Right lobe of liver (tissue), 4 donors: ENCODE measurements at regions not wholly inside any gene's neighbourhood (a gene's known extent, or its start where the extent isn't known, plus 50 kb on each side); places are given as distances from the start of the nearest gene placed in this dataset.

Experiments used
- POLR2A ChIP-seq: fragments of 450-650 bp; IDR thresholded peaks from one replicate; pipeline ENCODE4 v1.6.1; 2017; ENCODE audit warnings: antibody characterized with exemption, mild to moderate bottlenecking
- TF ChIP-seq, protein P1 (sequence below), 4 donors: fragments of 200-600 bp in 3 of 4; fragments of 450-650 bp in 1 of 4; IDR thresholded peaks; one replicate each; pipeline versions ENCODE4 v1.5.1 to v1.8.0; 2016 to 2022; ENCODE audit warnings: antibody characterized with exemption in 4 of 4, mild to moderate bottlenecking in 2 of 4
- donor health status: DM: no; HTN: no; CAD: no.
- donor health status: DM: no; HTN: no; CAD: no.
- donor health status: DM: no; HTN: yes; CAD: no.

DNA sequence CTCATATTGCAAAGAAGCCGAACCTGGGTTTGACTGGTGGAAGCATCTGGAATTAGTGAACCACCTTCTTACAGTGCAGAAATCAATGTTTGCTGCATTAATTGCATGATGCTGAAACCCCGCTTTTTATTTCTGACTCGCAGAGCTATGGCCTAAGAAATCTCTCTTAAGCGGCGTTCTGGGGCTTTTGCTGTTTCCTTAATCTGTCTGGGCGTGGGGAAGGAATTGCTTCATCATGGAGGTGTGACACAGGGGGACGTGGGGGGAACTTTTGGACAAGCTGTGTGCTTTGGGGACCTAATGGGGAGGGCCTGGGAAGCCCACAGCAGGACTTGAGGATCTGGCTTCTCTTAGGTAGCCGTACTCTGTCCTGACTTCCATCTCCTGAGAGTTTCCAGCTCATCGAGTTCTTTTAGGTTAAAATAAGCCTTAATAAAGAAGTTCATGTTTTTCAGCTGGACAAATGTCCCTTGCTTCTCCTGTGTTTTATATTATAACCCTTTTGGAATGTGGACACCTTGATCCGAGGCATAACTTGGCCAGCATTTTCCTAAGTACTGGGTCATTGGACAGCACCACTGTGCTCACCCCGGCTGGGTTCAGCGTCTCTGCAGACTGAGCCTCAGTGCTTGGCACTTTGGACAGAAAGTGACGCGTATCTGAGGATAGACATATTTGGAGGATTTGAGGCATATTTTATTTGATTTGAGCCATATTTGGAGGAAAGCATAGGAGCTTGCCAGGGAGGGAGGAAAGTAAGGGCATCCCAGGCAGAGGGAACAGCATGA lies 192.1 kb upstream of the MYL2 start:
- TF ChIP-seq, protein P1, sequence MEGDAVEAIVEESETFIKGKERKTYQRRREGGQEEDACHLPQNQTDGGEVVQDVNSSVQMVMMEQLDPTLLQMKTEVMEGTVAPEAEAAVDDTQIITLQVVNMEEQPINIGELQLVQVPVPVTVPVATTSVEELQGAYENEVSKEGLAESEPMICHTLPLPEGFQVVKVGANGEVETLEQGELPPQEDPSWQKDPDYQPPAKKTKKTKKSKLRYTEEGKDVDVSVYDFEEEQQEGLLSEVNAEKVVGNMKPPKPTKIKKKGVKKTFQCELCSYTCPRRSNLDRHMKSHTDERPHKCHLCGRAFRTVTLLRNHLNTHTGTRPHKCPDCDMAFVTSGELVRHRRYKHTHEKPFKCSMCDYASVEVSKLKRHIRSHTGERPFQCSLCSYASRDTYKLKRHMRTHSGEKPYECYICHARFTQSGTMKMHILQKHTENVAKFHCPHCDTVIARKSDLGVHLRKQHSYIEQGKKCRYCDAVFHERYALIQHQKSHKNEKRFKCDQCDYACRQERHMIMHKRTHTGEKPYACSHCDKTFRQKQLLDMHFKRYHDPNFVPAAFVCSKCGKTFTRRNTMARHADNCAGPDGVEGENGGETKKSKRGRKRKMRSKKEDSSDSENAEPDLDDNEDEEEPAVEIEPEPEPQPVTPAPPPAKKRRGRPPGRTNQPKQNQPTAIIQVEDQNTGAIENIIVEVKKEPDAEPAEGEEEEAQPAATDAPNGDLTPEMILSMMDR (IDR thresholded peaks at IDR 0.05) = no peak
- no peak for TF ChIP-seq POLR2A
